ENCODE measurements at regions not wholly inside any gene's neighbourhood (a gene's known extent, or its start where the extent isn't known, plus 50 kb on each side); places are given as distances from the start of the nearest gene placed in this dataset.

GRCh38 chr10:129102906-129103693 is 363.9 kb upstream of the MGMT start (continued):
- TF ChIP-seq PRDM10 (CRISPR knock-in tag; IDR thresholded peaks at IDR 0.05; ENCODE audit: low read depth): no peak

- H3K27me3 ChIP-seq (ENCODE audit: control insufficient read depth in 1 of 2, insufficient read depth in 2 of 2, low read length in 2 of 2): no peaks in the 10 kb centered on the region; a peak in 2 of 5 replicates
- H4K20me1 ChIP-seq (ENCODE audit: insufficient read depth, low read length): no peaks in the 10 kb centered on the region
- no peaks in the 10 kb centered on the region for H3K9me3 ChIP-seq (ENCODE audit: low read length)
- ATAC-seq (no peak), DNase-seq (ENCODE audit: low spot score) (no peak), FAIRE-seq (no peak)
- no peaks in the 10 kb centered on the region for H3K79me2 ChIP-seq (ENCODE audit: insufficient read depth, low read length)
- ChIA-PET POLR2A (no interaction called here), CTCF (ENCODE audit: low intra/inter-chr PET ratio, low total read pairs) (no interaction called here)
- no peak overlapping the region for H3K4me3 ChIP-seq (replicated peaks in 1 of 3; ENCODE audit: insufficient read depth in 1 of 3, low read depth in 2 of 3, low read length in 3 of 3)
- no peak overlapping the region for H2AFZ ChIP-seq (ENCODE audit: low read length)
- no peak overlapping the region for H3K27ac ChIP-seq (ENCODE audit: extremely low read length, insufficient read depth, low read length)
- TF ChIP-seq E2F2 (CRISPR knock-in tag; IDR thresholded peaks at IDR 0.05; ENCODE audit: borderline replicate concordance): no peak
- no peak for TF ChIP-seq ZNF572 (CRISPR knock-in tag; IDR thresholded peaks at IDR 0.05)
- TF ChIP-seq ZNF317 (CRISPR knock-in tag; IDR thresholded peaks at IDR 0.05): no peak
- no peak for TF ChIP-seq ZKSCAN1 (IDR thresholded peaks at IDR 0.05; ENCODE audit: low read length)
- no peak for TF ChIP-seq KDM3A (CRISPR knock-in tag; IDR thresholded peaks at IDR 0.05; ENCODE audit: low read depth)
- TF ChIP-seq ZNF329 (CRISPR knock-in tag; IDR thresholded peaks at IDR 0.05; ENCODE audit: low read depth): no peak
- in situ Hi-C loops (cut with HindIII; ENCODE audit: extremely low pct_ligation_motif_present, low pct_unique_long_range_greater_than_20kb) (no loop called here), intact Hi-C loops (cut with micrococcal nuclease; ENCODE audit: unreplicated experiment) (no loop called here)
- H3K4me1 ChIP-seq (ENCODE audit: insufficient read depth, low read length): no peaks in the 10 kb centered on the region
- no TSS peak for BruUV-seq (replicated peaks)
- no peaks in the 10 kb centered on the region for H3K36me3 ChIP-seq (replicated peaks in 1 of 2; ENCODE audit: control insufficient read depth in 1 of 2, insufficient read depth in 2 of 2, low read length in 2 of 2)
- no peak overlapping the region for H3K9ac ChIP-seq (ENCODE audit: insufficient read depth, low read depth, low read length)
- H3K4me2 ChIP-seq (ENCODE audit: low read depth, low read length): no peak overlapping the region
- WGBS (ENCODE audit: low lambda C conversion rate): 14% methylated on average over 9 of the region's 9 CpGs
Measured at GRCh38 chr10:129104266-129105045, 362.6 kb upstream of the MGMT start.

Measured in HepG2 (cell line).